ENCODE measurements at regions not wholly inside any gene's neighbourhood (a gene's known extent, or its start where the extent isn't known, plus 50 kb on each side); places are given as distances from the start of the nearest gene placed in this dataset.

DNA sequence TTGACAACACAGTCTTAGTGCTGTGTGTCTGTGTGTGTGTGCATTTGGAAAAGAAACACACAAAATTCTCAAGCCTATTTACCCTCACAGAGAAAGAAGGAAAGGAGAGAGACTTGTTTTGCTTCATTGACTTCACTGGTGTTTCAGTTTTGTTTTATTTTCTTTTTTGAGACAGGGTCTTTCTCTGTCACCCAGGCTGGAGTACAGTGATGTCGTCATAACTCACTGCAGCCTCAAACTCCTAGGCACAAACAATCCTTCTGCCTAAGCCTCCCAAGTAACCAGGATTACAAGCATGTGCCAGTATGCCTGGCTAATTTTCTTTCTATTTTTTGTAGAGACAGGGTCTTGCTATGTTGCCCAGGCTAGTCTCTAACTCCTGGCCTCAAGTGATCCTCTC, 636.9 kb downstream of the TAFA4 start:
- TF ChIP-seq CTCF (conservative IDR thresholded peaks at IDR 0.05; ENCODE audit: low read length) (no peak), EZH2phosphoT487 (IDR thresholded peaks at IDR 0.05; ENCODE audit: borderline replicate concordance) (no peak)
